ENCODE measurements at regions not wholly inside any gene's neighbourhood (a gene's known extent, or its start where the extent isn't known, plus 50 kb on each side); places are given as distances from the start of the nearest gene placed in this dataset.

DNA sequence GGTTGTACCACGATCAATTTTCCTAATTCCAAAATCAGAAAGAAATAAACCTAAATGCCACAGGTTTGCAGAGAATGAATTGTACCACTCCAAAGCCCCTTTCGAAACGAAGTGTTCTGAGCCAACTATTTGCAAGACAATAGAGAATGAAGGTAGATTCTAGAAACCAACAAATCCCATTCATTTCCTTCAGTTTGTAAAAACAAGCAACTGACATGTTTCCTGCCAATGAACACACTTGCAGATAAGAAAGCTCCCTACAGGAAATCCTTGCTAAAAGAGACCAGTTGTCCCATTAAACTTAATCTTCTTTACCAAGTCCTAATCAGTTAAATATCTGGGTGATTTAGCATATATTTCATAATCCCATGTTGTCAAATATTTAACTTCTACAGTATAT, 198.4 kb upstream of the FOXN3 start:
- peaks cover 17 to 22% (median 17%) of the 10 kb centered on the region in 3 donors for H3K4me1 ChIP-seq (ENCODE audit: control insufficient read depth in 3 of 3, insufficient read depth in 3 of 3, low read length in 3 of 3)
- no peaks in the 10 kb centered on the region for H3K27me3 ChIP-seq (ENCODE audit: control insufficient read depth in 3 of 3, insufficient read depth in 3 of 3, low read length in 3 of 3)
- no peaks in the 10 kb centered on the region for H3K36me3 ChIP-seq (ENCODE audit: control insufficient read depth in 3 of 3, insufficient read depth in 3 of 3, low read length in 3 of 3)
- no peak overlapping the region for H3K4me3 ChIP-seq (ENCODE audit: low read length in 3 of 3)
- H3K9me3 ChIP-seq (ENCODE audit: control insufficient read depth in 3 of 3, low read length in 3 of 3), result no peaks in the 10 kb centered on the region
- H3K9ac ChIP-seq (ENCODE audit: low read depth in 1 of 3, low read length in 3 of 3), result no peak overlapping the region
- H3K27ac ChIP-seq (ENCODE audit: low read depth, low read length), result no peak overlapping the region

DNA sequence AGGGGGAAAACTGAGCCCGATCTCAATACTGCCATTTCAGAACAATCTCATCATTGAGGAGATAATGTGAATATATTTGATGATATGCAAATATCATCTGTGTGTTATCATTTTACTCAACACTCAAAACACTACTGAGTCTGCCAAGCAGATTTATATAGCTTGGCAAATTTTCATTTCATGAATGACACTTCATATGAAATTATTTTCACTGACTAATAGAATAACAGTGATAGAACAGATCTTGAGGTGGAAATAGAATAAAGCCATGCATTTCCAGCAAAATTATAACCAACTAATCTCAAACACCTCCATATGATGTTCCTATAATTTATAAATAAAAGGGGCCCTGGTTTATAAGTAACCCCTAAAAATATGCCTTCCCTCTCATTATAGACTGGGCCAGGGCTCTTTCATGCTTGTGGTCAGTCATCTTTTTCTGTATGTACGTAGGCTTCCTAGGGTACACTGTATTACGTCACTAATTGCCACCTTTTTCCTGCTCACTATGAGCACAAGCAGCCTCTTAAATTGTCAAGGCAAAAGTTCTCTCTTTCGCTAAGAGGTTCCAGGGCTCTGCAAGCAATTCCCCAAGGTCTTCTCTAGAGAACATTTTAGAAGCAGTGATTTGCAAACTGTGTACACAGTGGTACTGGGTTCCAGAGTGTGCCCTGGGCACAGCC, 197.1 kb upstream of the FOXN3 start:
- no peak overlapping the region for H3K4me3 ChIP-seq (ENCODE audit: low read length in 3 of 3)
- no peak overlapping the region for H3K27ac ChIP-seq (ENCODE audit: low read depth, low read length)
- peaks cover 17 to 26% (median 17%) of the 10 kb centered on the region in 3 donors for H3K4me1 ChIP-seq (ENCODE audit: control insufficient read depth in 3 of 3, insufficient read depth in 3 of 3, low read length in 3 of 3)

GRCh38 chr14:89613260-89614008, 196.4 kb upstream of the FOXN3 start:
- Histone ChIP-seq H3K9me3 (ENCODE audit: control insufficient read depth in 3 of 3, low read length in 3 of 3) (no peaks in the 10 kb centered on the region), H3K4me3 (ENCODE audit: low read length in 3 of 3) (no peak overlapping the region), H3K27me3 (ENCODE audit: control insufficient read depth in 3 of 3, insufficient read depth in 3 of 3, low read length in 3 of 3) (no peaks in the 10 kb centered on the region), H3K9ac (ENCODE audit: low read depth in 1 of 3, low read length in 3 of 3) (no peak overlapping the region), H3K4me1 (ENCODE audit: control insufficient read depth in 3 of 3, insufficient read depth in 3 of 3, low read length in 3 of 3) (peaks cover 17 to 25% (median 17%) of the 10 kb centered on the region in 3 donors), H3K27ac (ENCODE audit: low read depth, low read length) (no peak overlapping the region), H3K36me3 (ENCODE audit: control insufficient read depth in 3 of 3, insufficient read depth in 3 of 3, low read length in 3 of 3) (no peaks in the 10 kb centered on the region)

More for the DNA sequence above, 197.1 kb upstream of the FOXN3 start:
- H3K27me3 ChIP-seq (ENCODE audit: control insufficient read depth in 3 of 3, insufficient read depth in 3 of 3, low read length in 3 of 3), result no peaks in the 10 kb centered on the region
- H3K36me3 ChIP-seq (ENCODE audit: control insufficient read depth in 3 of 3, insufficient read depth in 3 of 3, low read length in 3 of 3), result no peaks in the 10 kb centered on the region
- H3K9me3 ChIP-seq (ENCODE audit: control insufficient read depth in 3 of 3, low read length in 3 of 3), result no peaks in the 10 kb centered on the region
- no peak overlapping the region for H3K9ac ChIP-seq (ENCODE audit: low read depth in 1 of 3, low read length in 3 of 3)

DNA sequence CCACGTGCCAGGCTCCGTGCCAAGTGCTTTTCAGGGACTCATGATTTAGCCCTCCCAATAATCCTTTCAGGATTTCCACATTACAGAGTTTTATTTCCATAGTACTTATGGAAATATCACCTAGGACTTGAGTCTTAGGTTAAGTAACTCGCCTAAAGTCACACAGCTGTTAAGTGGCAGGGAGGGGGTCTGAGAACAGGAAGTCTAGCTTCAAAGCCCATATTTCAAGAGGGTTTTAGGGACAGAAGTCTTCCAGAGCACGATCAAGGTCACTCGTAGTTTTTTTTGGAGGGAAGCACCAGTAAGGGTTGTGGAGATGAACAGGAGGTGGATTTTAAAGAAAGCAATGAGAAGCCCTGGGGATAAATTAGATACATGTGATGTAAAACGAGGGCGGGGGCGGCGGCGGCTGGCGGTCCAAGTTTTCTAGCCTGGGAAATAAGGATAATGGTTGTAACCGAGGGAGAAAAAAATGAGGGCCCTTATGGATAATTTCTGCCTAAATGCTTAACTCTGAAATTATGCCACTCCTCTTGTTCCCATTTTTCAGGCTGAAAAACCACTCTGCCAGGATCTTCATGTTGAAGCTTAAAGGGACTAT, 192.6 kb upstream of the FOXN3 start:
- peaks cover 0 to 2% (median 0%) of the 10 kb centered on the region in 3 donors for H3K9me3 ChIP-seq (ENCODE audit: control insufficient read depth in 3 of 3, low read length in 3 of 3)
- no peak overlapping the region for H3K27ac ChIP-seq (ENCODE audit: low read depth, low read length)
- H3K9ac ChIP-seq (ENCODE audit: low read depth in 1 of 3, low read length in 3 of 3), result no peak overlapping the region
- H3K4me3 ChIP-seq (ENCODE audit: low read length in 3 of 3), result no peak overlapping the region
- H3K27me3 ChIP-seq (ENCODE audit: control insufficient read depth in 3 of 3, insufficient read depth in 3 of 3, low read length in 3 of 3), result no peaks in the 10 kb centered on the region
- H3K4me1 ChIP-seq (ENCODE audit: control insufficient read depth in 3 of 3, insufficient read depth in 3 of 3, low read length in 3 of 3), result peaks cover 4 to 15% (median 15%) of the 10 kb centered on the region in 3 donors
- H3K36me3 ChIP-seq (ENCODE audit: control insufficient read depth in 3 of 3, insufficient read depth in 3 of 3, low read length in 3 of 3), result no peaks in the 10 kb centered on the region

GRCh38 chr14:89607453-89607852, 190.4 kb upstream of the FOXN3 start:
- Histone ChIP-seq H3K27me3 (ENCODE audit: control insufficient read depth in 3 of 3, insufficient read depth in 3 of 3, low read length in 3 of 3) (no peaks in the 10 kb centered on the region), H3K9ac (ENCODE audit: low read depth in 1 of 3, low read length in 3 of 3) (no peak overlapping the region), H3K4me1 (ENCODE audit: control insufficient read depth in 3 of 3, insufficient read depth in 3 of 3, low read length in 3 of 3) (peaks cover 0 to 7% (median 6%) of the 10 kb centered on the region in 3 donors), H3K9me3 (ENCODE audit: control insufficient read depth in 3 of 3, low read length in 3 of 3) (peaks cover 0 to 2% (median 0%) of the 10 kb centered on the region in 3 donors), H3K36me3 (ENCODE audit: control insufficient read depth in 3 of 3, insufficient read depth in 3 of 3, low read length in 3 of 3) (no peaks in the 10 kb centered on the region), H3K4me3 (ENCODE audit: low read length in 3 of 3) (no peak overlapping the region), H3K27ac (ENCODE audit: low read depth, low read length) (no peak overlapping the region)

DNA sequence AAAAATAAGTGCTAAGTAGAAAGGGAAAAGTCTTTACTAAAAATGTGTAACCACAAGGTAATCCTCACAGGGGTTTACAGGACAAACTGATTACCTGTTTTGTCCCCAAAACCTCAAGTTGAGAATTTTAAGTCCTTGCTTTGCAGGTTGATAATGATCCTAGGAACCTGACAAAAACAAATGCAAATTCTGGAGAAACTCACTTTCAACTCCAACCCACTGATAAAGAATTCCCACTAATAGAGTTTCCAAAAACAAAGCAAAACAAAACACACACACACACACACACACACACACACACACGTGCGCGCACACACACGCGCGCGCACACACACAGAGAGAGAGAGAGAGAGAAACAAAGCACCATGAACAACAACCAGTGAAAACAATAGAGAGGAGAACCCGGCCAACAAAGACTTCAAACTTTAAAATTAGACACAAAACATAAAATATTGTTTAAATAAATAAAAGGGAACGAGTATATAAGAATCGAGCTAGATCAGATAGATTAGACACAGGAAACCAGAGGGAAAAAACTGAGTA, 187.0 kb upstream of the FOXN3 start:
- Histone ChIP-seq H3K4me1 (ENCODE audit: control insufficient read depth in 3 of 3, insufficient read depth in 3 of 3, low read length in 3 of 3) (peaks cover 0 to 3% (median 3%) of the 10 kb centered on the region in 3 donors), H3K9me3 (ENCODE audit: control insufficient read depth in 3 of 3, low read length in 3 of 3) (peaks cover 0 to 5% (median 2%) of the 10 kb centered on the region in 3 donors), H3K27ac (ENCODE audit: low read depth, low read length) (no peak overlapping the region), H3K4me3 (ENCODE audit: low read length in 3 of 3) (no peak overlapping the region), H3K36me3 (ENCODE audit: control insufficient read depth in 3 of 3, insufficient read depth in 3 of 3, low read length in 3 of 3) (no peaks in the 10 kb centered on the region), H3K9ac (ENCODE audit: low read depth in 1 of 3, low read length in 3 of 3) (no peak overlapping the region), H3K27me3 (ENCODE audit: control insufficient read depth in 3 of 3, insufficient read depth in 3 of 3, low read length in 3 of 3) (no peaks in the 10 kb centered on the region)

DNA sequence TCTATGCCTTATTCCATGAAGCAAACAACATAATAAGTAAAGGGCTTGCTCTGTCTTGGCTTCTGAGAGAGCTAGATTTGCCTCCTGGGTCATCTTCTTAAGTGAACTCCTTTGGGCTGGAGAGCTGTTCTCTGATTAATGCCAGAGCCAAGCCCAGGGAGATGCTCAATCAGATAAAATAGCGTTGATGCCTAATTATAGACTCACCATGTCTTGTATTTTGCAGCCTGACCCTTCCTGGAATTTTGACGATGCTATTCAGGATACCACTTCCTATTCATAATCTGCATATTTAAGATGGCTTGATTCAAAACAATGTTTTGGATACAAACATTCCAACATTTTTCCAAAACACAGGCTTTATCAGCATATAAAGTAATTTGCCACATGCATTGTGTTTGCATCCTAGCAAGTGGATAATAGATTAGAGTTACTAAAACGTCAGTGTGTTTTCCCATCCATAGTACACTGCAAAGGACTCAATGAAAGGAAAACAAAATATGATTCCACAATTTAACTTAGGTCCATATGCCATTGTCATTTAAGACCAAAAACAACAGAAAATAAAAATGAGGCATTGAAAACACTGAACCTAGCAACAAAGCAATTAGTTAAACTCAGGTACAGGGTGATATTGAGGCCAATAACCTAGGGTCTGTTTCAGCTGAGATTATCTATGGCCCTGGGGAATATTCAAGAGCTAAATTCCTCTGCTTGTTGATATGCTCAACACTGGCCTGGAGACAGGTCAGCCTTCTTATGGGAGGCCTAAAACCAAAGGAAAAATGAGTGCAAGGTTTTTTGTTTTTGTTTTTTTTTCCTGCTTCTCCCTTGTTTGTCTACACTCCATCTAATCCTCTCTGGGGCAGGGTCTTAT, 184.2 kb upstream of the FOXN3 start:
- Histone ChIP-seq H3K36me3 (ENCODE audit: control insufficient read depth in 3 of 3, insufficient read depth in 3 of 3, low read length in 3 of 3) (no peaks in the 10 kb centered on the region), H3K9me3 (ENCODE audit: control insufficient read depth in 3 of 3, low read length in 3 of 3) (peaks cover 3 to 12% (median 6%) of the 10 kb centered on the region in 3 donors), H3K4me1 (ENCODE audit: control insufficient read depth in 3 of 3, insufficient read depth in 3 of 3, low read length in 3 of 3) (peaks cover 0 to 3% (median 0%) of the 10 kb centered on the region in 3 donors), H3K27me3 (ENCODE audit: control insufficient read depth in 3 of 3, insufficient read depth in 3 of 3, low read length in 3 of 3) (no peaks in the 10 kb centered on the region), H3K4me3 (ENCODE audit: low read length in 3 of 3) (no peak overlapping the region), H3K9ac (ENCODE audit: low read depth in 1 of 3, low read length in 3 of 3) (no peak overlapping the region), H3K27ac (ENCODE audit: low read depth, low read length) (no peak overlapping the region)

GRCh38 chr14:89600029-89600428, 183.0 kb upstream of the FOXN3 start:
- Histone ChIP-seq H3K9ac (ENCODE audit: low read depth in 1 of 3, low read length in 3 of 3) (no peak overlapping the region), H3K36me3 (ENCODE audit: control insufficient read depth in 3 of 3, insufficient read depth in 3 of 3, low read length in 3 of 3) (no peaks in the 10 kb centered on the region), H3K4me3 (ENCODE audit: low read length in 3 of 3) (no peak overlapping the region), H3K4me1 (ENCODE audit: control insufficient read depth in 3 of 3, insufficient read depth in 3 of 3, low read length in 3 of 3) (peaks cover 0 to 3% (median 0%) of the 10 kb centered on the region in 3 donors), H3K9me3 (ENCODE audit: control insufficient read depth in 3 of 3, low read length in 3 of 3) (peaks cover 3 to 10% (median 6%) of the 10 kb centered on the region in 3 donors), H3K27ac (ENCODE audit: low read depth, low read length) (no peak overlapping the region), H3K27me3 (ENCODE audit: control insufficient read depth in 3 of 3, insufficient read depth in 3 of 3, low read length in 3 of 3) (no peaks in the 10 kb centered on the region)

DNA sequence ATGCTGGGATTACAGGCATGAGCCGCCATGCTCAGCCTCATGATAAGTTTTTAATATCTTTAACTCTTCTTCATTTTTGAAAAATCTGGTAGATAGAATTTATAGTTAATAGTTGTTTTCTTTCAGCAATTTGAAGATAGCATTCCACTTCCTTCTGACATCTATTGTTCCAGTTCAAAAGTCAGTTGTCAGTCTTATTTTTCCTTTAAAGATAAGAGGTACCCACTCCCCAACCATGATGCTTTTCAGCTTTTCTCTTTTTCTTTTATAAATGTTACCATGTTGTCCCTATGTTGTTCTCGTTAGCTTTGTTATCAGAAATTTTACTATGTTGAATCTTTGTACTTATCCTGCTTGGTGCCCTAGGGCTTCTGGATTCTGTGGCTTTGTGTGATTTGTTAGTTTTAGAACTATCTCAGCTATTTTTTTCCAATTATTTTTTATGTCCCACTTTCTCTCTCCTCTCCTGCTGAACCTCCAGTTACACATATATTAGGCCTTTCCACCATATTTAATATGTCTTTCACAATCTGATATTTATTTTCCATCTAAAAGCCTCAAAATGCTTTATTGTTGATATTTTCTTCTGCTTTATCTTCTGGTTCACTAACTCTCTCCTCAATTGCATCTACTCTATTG, 181.6 kb upstream of the FOXN3 start:
- Histone ChIP-seq H3K4me3 (ENCODE audit: low read length in 3 of 3) (no peak overlapping the region), H3K4me1 (ENCODE audit: control insufficient read depth in 3 of 3, insufficient read depth in 3 of 3, low read length in 3 of 3) (peaks cover 0 to 3% (median 0%) of the 10 kb centered on the region in 3 donors), H3K27me3 (ENCODE audit: control insufficient read depth in 3 of 3, insufficient read depth in 3 of 3, low read length in 3 of 3) (no peaks in the 10 kb centered on the region), H3K9me3 (ENCODE audit: control insufficient read depth in 3 of 3, low read length in 3 of 3) (peaks cover 3 to 10% (median 6%) of the 10 kb centered on the region in 3 donors), H3K9ac (ENCODE audit: low read depth in 1 of 3, low read length in 3 of 3) (no peak overlapping the region), H3K27ac (ENCODE audit: low read depth, low read length) (no peak overlapping the region), H3K36me3 (ENCODE audit: control insufficient read depth in 3 of 3, insufficient read depth in 3 of 3, low read length in 3 of 3) (no peaks in the 10 kb centered on the region)
